DOHH2 (cell line): ENCODE measurements at regions not wholly inside any gene's neighbourhood (a gene's known extent, or its start where the extent isn't known, plus 50 kb on each side); places are given as distances from the start of the nearest gene placed in this dataset.

ENCODE experiments used
- H3F3A ChIP-seq: fragments of 200-600 bp; sonication (generic), shearing (Covaris generic); 2 replicates; pipeline ENCODE4 v1.6.0; 2016; ENCODE audit warnings: antibody characterized with exemption, mild to moderate bottlenecking; ENCODE audit not compliant: control insufficient read depth, insufficient read depth
- H3K27ac ChIP-seq: fragments of 200-600 bp; sonication (generic); 2 replicates; pipeline ENCODE4 v1.5.1; 2014; ENCODE audit warnings: low read depth, mild to moderate bottlenecking, low read length, moderate library complexity
- H3K27me3 ChIP-seq: fragments of 200-600 bp; sonication (generic); 2 replicates; pipeline ENCODE4 v1.6.1; 2014; ENCODE audit warnings: mild to moderate bottlenecking, low read length, mixed read lengths; ENCODE audit not compliant: control insufficient read depth
- H3K36me3 ChIP-seq: fragments of 200-600 bp; sonication (generic); 2 replicates; pipeline ENCODE4 v1.6.1; 2014; ENCODE audit warnings: mild to moderate bottlenecking, low read length, moderate library complexity, mixed read lengths; ENCODE audit not compliant: control insufficient read depth
- H3K4me1 ChIP-seq: fragments of 200-600 bp; sonication (generic); 2 replicates; pipeline ENCODE4 v1.6.1; 2014; ENCODE audit warnings: mild to moderate bottlenecking, low read length, mixed read lengths; ENCODE audit not compliant: control insufficient read depth
- H3K4me2 ChIP-seq: fragments of 200-600 bp; sonication (generic); 2 replicates; pipeline ENCODE4 v1.6.0; 2014; ENCODE audit warnings: mild to moderate bottlenecking, low read length, moderate library complexity
- H3K4me3 ChIP-seq: fragments of 200-600 bp; sonication (generic); 2 replicates; pipeline ENCODE4 v1.5.1; 2014; ENCODE audit warnings: mild to moderate bottlenecking, low read length, mixed read lengths
- H3K79me2 ChIP-seq: fragments of 200-600 bp; sonication (generic); 2 replicates; pipeline ENCODE4 v1.6.1; 2014; ENCODE audit warnings: mild to moderate bottlenecking, low read length, mixed read lengths; ENCODE audit not compliant: control insufficient read depth
- H3K9me2 ChIP-seq: fragments of 200-600 bp; sonication (generic); replicated peaks from 2 replicates; pipeline ENCODE4 v1.6.1; 2014; ENCODE audit warnings: mild to moderate bottlenecking, low read length, mixed read lengths; ENCODE audit not compliant: control insufficient read depth
- H3K9me3 ChIP-seq: fragments of 200-600 bp; sonication (generic); 2 replicates; pipeline ENCODE4 v1.6.1; 2014; ENCODE audit warnings: antibody characterized with exemption, low read length, mixed read lengths; ENCODE audit not compliant: control insufficient read depth, insufficient read depth
- H4K20me1 ChIP-seq: fragments of 200-600 bp; sonication (generic); 2 replicates; pipeline ENCODE4 v1.6.0; 2014; ENCODE audit warnings: low read depth, mild to moderate bottlenecking, antibody characterized with exemption, low read length, moderate library complexity; ENCODE audit not compliant: control insufficient read depth, insufficient read depth
- CTCF ChIP-seq: fragments of 200-600 bp; sonication (generic); IDR thresholded peaks from one replicate; pipeline ENCODE4 v1.5.1; 2014; ENCODE audit warnings: antibody characterized with exemption, mild to moderate bottlenecking, low read depth, low read length; ENCODE audit not compliant: poor library complexity, severe bottlenecking
- EZH2phosphoT487 ChIP-seq: fragments of 200-600 bp; sonication (generic); IDR thresholded peaks from 2 replicates; pipeline ENCODE4 v1.6.1; 2017; ENCODE audit warnings: borderline replicate concordance, mild to moderate bottlenecking, antibody characterized with exemption, low read length, moderate library complexity, mixed read lengths

- no peaks in the 10 kb centered on the region for H3K27me3 ChIP-seq
- H3K27ac ChIP-seq = no peak overlapping the region
- TF ChIP-seq EZH2phosphoT487 = no peak
- no peak for TF ChIP-seq CTCF
- no peak overlapping the region for H3K4me3 ChIP-seq
- H3K4me1 ChIP-seq = no peaks in the 10 kb centered on the region
- H3K36me3 ChIP-seq = no peaks in the 10 kb centered on the region
- no peaks in the 10 kb centered on the region for H3K9me2 ChIP-seq
- no peaks in the 10 kb centered on the region for H3K79me2 ChIP-seq
- H3K9me3 ChIP-seq = no peaks in the 10 kb centered on the region
- H4K20me1 ChIP-seq = no peaks in the 10 kb centered on the region
- H3K4me2 ChIP-seq = no peak overlapping the region
- H3F3A ChIP-seq = no peaks in the 10 kb centered on the region
Observed at GRCh38 chr5:155460501-155460931, 447.0 kb downstream of the KIF4B start.

- Histone ChIP-seq H3K9me3 (no peaks in the 10 kb centered on the region), H3K27ac (no peak overlapping the region), H3F3A (no peaks in the 10 kb centered on the region), H4K20me1 (no peaks in the 10 kb centered on the region), H3K9me2 (no peaks in the 10 kb centered on the region), H3K27me3 (no peaks in the 10 kb centered on the region), H3K4me3 (no peak overlapping the region), H3K4me1 (no peaks in the 10 kb centered on the region), H3K4me2 (no peak overlapping the region), H3K36me3 (no peaks in the 10 kb centered on the region), H3K79me2 (no peaks in the 10 kb centered on the region)
- TF ChIP-seq EZH2phosphoT487 = no peak
- no peak for TF ChIP-seq CTCF
Observed at GRCh38 chr5:155461304-155461703, 447.7 kb downstream of the KIF4B start.

- no peak overlapping the region for H3K4me3 ChIP-seq
- no peaks in the 10 kb centered on the region for H3K27me3 ChIP-seq
- no peaks in the 10 kb centered on the region for H4K20me1 ChIP-seq
- TF ChIP-seq EZH2phosphoT487 (no peak), CTCF (no peak)
- no peaks in the 10 kb centered on the region for H3K9me3 ChIP-seq
- H3K4me1 ChIP-seq = no peaks in the 10 kb centered on the region
- no peaks in the 10 kb centered on the region for H3K36me3 ChIP-seq
- H3F3A ChIP-seq = no peaks in the 10 kb centered on the region
- no peak overlapping the region for H3K4me2 ChIP-seq
- H3K27ac ChIP-seq = no peak overlapping the region
- no peaks in the 10 kb centered on the region for H3K79me2 ChIP-seq
- H3K9me2 ChIP-seq = no peaks in the 10 kb centered on the region
Observed at GRCh38 chr5:155466851-155467250, 453.3 kb downstream of the KIF4B start.

GRCh38 chr5:155471027-155471426 lies 457.5 kb downstream of the KIF4B start:
- no peak overlapping the region for H3K4me2 ChIP-seq
- H3K27ac ChIP-seq = no peak overlapping the region
- no peaks in the 10 kb centered on the region for H3K9me3 ChIP-seq

More at GRCh38 chr5:155471027-155471426, 457.5 kb downstream of the KIF4B start:
- Histone ChIP-seq H4K20me1 (no peaks in the 10 kb centered on the region), H3K36me3 (no peaks in the 10 kb centered on the region), H3K9me2 (no peaks in the 10 kb centered on the region), H3K27me3 (no peaks in the 10 kb centered on the region), H3K4me1 (no peaks in the 10 kb centered on the region), H3F3A (no peaks in the 10 kb centered on the region), H3K4me3 (no peak overlapping the region), H3K79me2 (no peaks in the 10 kb centered on the region)
- TF ChIP-seq EZH2phosphoT487 (no peak), CTCF (no peak)
